ENCODE measurements at regions not wholly inside any gene's neighbourhood (a gene's known extent, or its start where the extent isn't known, plus 50 kb on each side); places are given as distances from the start of the nearest gene placed in this dataset.

GRCh38 chr16:75983296-75983695, 257.0 kb upstream of the CPHXL start:
- Histone ChIP-seq H3K36me3 (ENCODE audit: insufficient read depth, low read length) (no peaks in the 10 kb centered on the region), H3K4me1 (ENCODE audit: insufficient read depth, low read length) (no peaks in the 10 kb centered on the region), H3K9ac (ENCODE audit: low read length) (no peak overlapping the region), H3K79me2 (ENCODE audit: insufficient read depth, low read length) (no peaks in the 10 kb centered on the region), H2AFZ (ENCODE audit: low read depth, low read length) (no peak overlapping the region), H3K9me3 (ENCODE audit: insufficient read depth, low read depth, low read length) (no peaks in the 10 kb centered on the region), H3K4me2 (ENCODE audit: low read length) (no peak overlapping the region), H3K27ac (ENCODE audit: low read depth, low read length) (no peak overlapping the region), H3K4me3 (ENCODE audit: insufficient read depth, low read depth, low read length) (no peak overlapping the region), H4K20me1 (ENCODE audit: insufficient read depth, low read length) (no peaks in the 10 kb centered on the region), H3K27me3 (ENCODE audit: insufficient read depth, low read length) (no peaks in the 10 kb centered on the region)
- Mint-ChIP-seq H3K4me3 (ENCODE audit: unreplicated experiment) (no peak overlapping the region), H3K9me3 (ENCODE audit: unreplicated experiment) (peaks cover 13% of the 10 kb centered on the region), H3K27ac (ENCODE audit: unreplicated experiment) (no peak overlapping the region), H3K4me1 (ENCODE audit: low read depth, unreplicated experiment) (no peaks in the 10 kb centered on the region), H3K27me3 (ENCODE audit: low read depth, unreplicated experiment) (no peaks in the 10 kb centered on the region), H3K36me3 (ENCODE audit: low read depth, unreplicated experiment) (no peaks in the 10 kb centered on the region)
- DNase-seq (ENCODE audit: low read depth) (no peak), FAIRE-seq (no peak)
- no peak for TF ChIP-seq EZH2 (IDR thresholded peaks at IDR 0.05; ENCODE audit: insufficient read depth, low read length)

GRCh38 chr16:75983741-75984381, 257.6 kb upstream of the CPHXL start:
- no peaks in the 10 kb centered on the region for H3K36me3 Mint-ChIP-seq (ENCODE audit: low read depth, unreplicated experiment)
- H3K27ac ChIP-seq (ENCODE audit: low read depth, low read length), result no peak overlapping the region
- FAIRE-seq, result no peak

GRCh38 chr16:75987323-75987722, 261.0 kb upstream of the CPHXL start:
- FAIRE-seq (no peak), DNase-seq (ENCODE audit: low read depth) (no peak)
- H3K4me3 ChIP-seq (ENCODE audit: insufficient read depth, low read depth, low read length), result no peak overlapping the region
- no peaks in the 10 kb centered on the region for H3K27me3 ChIP-seq (ENCODE audit: insufficient read depth, low read length)
- H3K9me3 Mint-ChIP-seq (ENCODE audit: unreplicated experiment), result peaks cover 13% of the 10 kb centered on the region
- H3K4me1 Mint-ChIP-seq (ENCODE audit: low read depth, unreplicated experiment), result no peaks in the 10 kb centered on the region
- H3K36me3 Mint-ChIP-seq (ENCODE audit: low read depth, unreplicated experiment), result no peaks in the 10 kb centered on the region
- no peaks in the 10 kb centered on the region for H3K27me3 Mint-ChIP-seq (ENCODE audit: low read depth, unreplicated experiment)
- no peaks in the 10 kb centered on the region for H3K79me2 ChIP-seq (ENCODE audit: insufficient read depth, low read length)
- no peak overlapping the region for H3K4me2 ChIP-seq (ENCODE audit: low read length)
- TF ChIP-seq CTCF (IDR thresholded peaks at IDR 0.05; ENCODE audit: insufficient read depth, low read depth, low read length) (no peak), EZH2 (IDR thresholded peaks at IDR 0.05; ENCODE audit: insufficient read depth, low read length) (no peak)
- H3K9ac ChIP-seq (ENCODE audit: low read length), result no peak overlapping the region
- H3K36me3 ChIP-seq (ENCODE audit: insufficient read depth, low read length), result no peaks in the 10 kb centered on the region
- no peak overlapping the region for H2AFZ ChIP-seq (ENCODE audit: low read depth, low read length)
- H4K20me1 ChIP-seq (ENCODE audit: insufficient read depth, low read length), result no peaks in the 10 kb centered on the region
- H3K4me1 ChIP-seq (ENCODE audit: insufficient read depth, low read length), result no peaks in the 10 kb centered on the region
- H3K9me3 ChIP-seq (ENCODE audit: insufficient read depth, low read depth, low read length), result no peaks in the 10 kb centered on the region
- no peak overlapping the region for H3K4me3 Mint-ChIP-seq (ENCODE audit: unreplicated experiment)
- no peak overlapping the region for H3K27ac ChIP-seq (ENCODE audit: low read depth, low read length)
- H3K27ac Mint-ChIP-seq (ENCODE audit: unreplicated experiment), result no peak overlapping the region

More at GRCh38 chr16:75983741-75984381, 257.6 kb upstream of the CPHXL start:
- TF ChIP-seq CTCF (IDR thresholded peaks at IDR 0.05; ENCODE audit: insufficient read depth, low read depth, low read length) (no peak), EZH2 (IDR thresholded peaks at IDR 0.05; ENCODE audit: insufficient read depth, low read length) (no peak)
- no peak overlapping the region for H3K4me3 ChIP-seq (ENCODE audit: insufficient read depth, low read depth, low read length)
- H3K4me1 ChIP-seq (ENCODE audit: insufficient read depth, low read length), result no peaks in the 10 kb centered on the region
- no peaks in the 10 kb centered on the region for H3K79me2 ChIP-seq (ENCODE audit: insufficient read depth, low read length)
- H3K36me3 ChIP-seq (ENCODE audit: insufficient read depth, low read length), result no peaks in the 10 kb centered on the region
- H2AFZ ChIP-seq (ENCODE audit: low read depth, low read length), result no peak overlapping the region
- no peak overlapping the region for H3K27ac Mint-ChIP-seq (ENCODE audit: unreplicated experiment)
- H3K9me3 ChIP-seq (ENCODE audit: insufficient read depth, low read depth, low read length), result no peaks in the 10 kb centered on the region
- H3K4me2 ChIP-seq (ENCODE audit: low read length), result no peak overlapping the region
- DNase-seq (ENCODE audit: low read depth), result no peak
- H3K27me3 ChIP-seq (ENCODE audit: insufficient read depth, low read length), result no peaks in the 10 kb centered on the region
- peaks cover 13% of the 10 kb centered on the region for H3K9me3 Mint-ChIP-seq (ENCODE audit: unreplicated experiment)
- H3K27me3 Mint-ChIP-seq (ENCODE audit: low read depth, unreplicated experiment), result no peaks in the 10 kb centered on the region
- H3K9ac ChIP-seq (ENCODE audit: low read length), result no peak overlapping the region
- H4K20me1 ChIP-seq (ENCODE audit: insufficient read depth, low read length), result no peaks in the 10 kb centered on the region
- no peaks in the 10 kb centered on the region for H3K4me1 Mint-ChIP-seq (ENCODE audit: low read depth, unreplicated experiment)
- H3K4me3 Mint-ChIP-seq (ENCODE audit: unreplicated experiment), result no peak overlapping the region

Data from astrocyte (in vitro differentiated cells and primary cell).